Natural killer cell (primary cell): ENCODE measurements at regions not wholly inside any gene's neighbourhood (a gene's known extent, or its start where the extent isn't known, plus 50 kb on each side); places are given as distances from the start of the nearest gene placed in this dataset.

Experiments
- ATAC-seq, 3 donors: fragments of 150-1000 bp in 2 of 3; fragments of 200-7000 bp in 1 of 3; cut with Tn5 transposase; 1 replicate in 1 of 3; 2 replicates in 2 of 3; pipeline ENCODE4 v1.10.0; 2021; ENCODE audit warnings: mild to moderate bottlenecking in 2 of 3, moderate library complexity in 2 of 3
- DNase-seq, 2 donors: peaks; one replicate each; pipeline versions ENCODE4 v3.0.0 to v3.0.0-alpha.2; 2013 to 2021; ENCODE audit warnings: mixed read lengths in 1 of 2
- H3K27ac ChIP-seq: one replicate; pipeline ENCODE4 v1.5.1; 2013; ENCODE audit warnings: mild to moderate bottlenecking, low read length
- H3K27me3 ChIP-seq: one replicate; pipeline ENCODE4 v1.6.1; 2013; ENCODE audit warnings: low read length; ENCODE audit not compliant: control insufficient read depth, insufficient read depth
- H3K36me3 ChIP-seq: one replicate; pipeline ENCODE4 v1.6.1; 2013; ENCODE audit warnings: low read length; ENCODE audit not compliant: control insufficient read depth, insufficient read depth
- H3K4me1 ChIP-seq: one replicate; pipeline ENCODE4 v1.6.1; 2013; ENCODE audit warnings: low read length; ENCODE audit not compliant: control insufficient read depth, insufficient read depth
- H3K4me3 ChIP-seq: one replicate; pipeline ENCODE4 v1.5.1; 2013; ENCODE audit warnings: low read length
- H3K9me3 ChIP-seq: one replicate; pipeline ENCODE4 v1.6.1; 2013; ENCODE audit warnings: low read length; ENCODE audit not compliant: control insufficient read depth, insufficient read depth
- H3K27ac Mint-ChIP-seq, 2 donors: one replicate each; pipeline ENCODE4 v1.8.0; 2022; ENCODE audit warnings: mild to moderate bottlenecking in 2 of 2, mixed read lengths in 2 of 2, moderate library complexity in 1 of 2
- H3K27me3 Mint-ChIP-seq, 2 donors: one replicate each; pipeline ENCODE4 v1.8.0; 2022; ENCODE audit warnings: low read depth in 2 of 2, mixed read lengths in 2 of 2
- H3K36me3 Mint-ChIP-seq: one replicate; pipeline ENCODE4 v1.8.0; 2022; ENCODE audit warnings: mixed read lengths
- H3K4me1 Mint-ChIP-seq, 2 donors: one replicate each; pipeline ENCODE4 v1.8.0; 2022; ENCODE audit warnings: mixed read lengths in 2 of 2
- H3K4me3 Mint-ChIP-seq: one replicate; pipeline ENCODE4 v1.8.0; 2022; ENCODE audit warnings: mild to moderate bottlenecking, moderate library complexity, mixed read lengths
- H3K9me3 Mint-ChIP-seq, 2 donors: one replicate each; pipeline ENCODE4 v1.8.0; 2022; ENCODE audit warnings: mixed read lengths in 2 of 2
- CTCF ChIP-seq: fragments of 200-600 bp; IDR thresholded peaks from one replicate; pipeline ENCODE4 v1.8.0; 2022; ENCODE audit warnings: antibody characterized with exemption
- WGBS: methylation state at CpG from one replicate; pipeline ENCODE4 v1.1.7; 2013; ENCODE audit warnings: missing lambda C conversion rate; ENCODE audit not compliant: insufficient coverage; 5-methylcytosine and 5-hydroxymethylcytosine counted together
- intact Hi-C: fragments of 100-400 bp; cut with micrococcal nuclease; formaldehyde crosslinking; loops from one replicate; pipeline ENCODE4 v1.14.2; 2022

GRCh38 chr16:86064431-86065250 lies 165.7 kb downstream of the IRF8 start:
- WGBS, result 87% methylated on average over 11 of the region's 11 CpGs

GRCh38 chr16:86065711-86066110 lies 166.7 kb downstream of the IRF8 start:
- H3K36me3 ChIP-seq, result no peaks in the 10 kb centered on the region
- no peak overlapping the region for H3K4me3 ChIP-seq
- Mint-ChIP-seq H3K4me3 (no peak overlapping the region), H3K36me3 (no peaks in the 10 kb centered on the region), H3K27me3 (peaks cover 0 to 16% of the 10 kb centered on the region in 2 donors), H3K27ac (no peak overlapping the region), H3K9me3 (no peaks in the 10 kb centered on the region), H3K4me1 (no peaks in the 10 kb centered on the region)
- intact Hi-C loops, result no loop called here
- WGBS, result 72% methylated on average over 6 of the region's 6 CpGs
- DNase-seq, result no peak
- no peaks in the 10 kb centered on the region for H3K9me3 ChIP-seq
- no peaks in the 10 kb centered on the region for H3K4me1 ChIP-seq
- ATAC-seq, result no peak
- H3K27me3 ChIP-seq, result no peaks in the 10 kb centered on the region
- no peak overlapping the region for H3K27ac ChIP-seq
- TF ChIP-seq CTCF, result no peak

More at GRCh38 chr16:86064431-86065250, 165.7 kb downstream of the IRF8 start:
- Mint-ChIP-seq H3K27me3 (peaks cover 0 to 9% of the 10 kb centered on the region in 2 donors), H3K4me3 (no peak overlapping the region), H3K4me1 (no peaks in the 10 kb centered on the region), H3K36me3 (no peaks in the 10 kb centered on the region), H3K9me3 (no peaks in the 10 kb centered on the region), H3K27ac (no peak overlapping the region)
- no peak for ATAC-seq
- Histone ChIP-seq H3K36me3 (no peaks in the 10 kb centered on the region), H3K4me1 (no peaks in the 10 kb centered on the region), H3K4me3 (no peak overlapping the region), H3K9me3 (no peaks in the 10 kb centered on the region), H3K27ac (no peak overlapping the region), H3K27me3 (no peaks in the 10 kb centered on the region)
- DNase-seq, result no peak
- TF ChIP-seq CTCF, result no peak
- intact Hi-C loops, result no loop called here

GRCh38 chr16:86066811-86067210 lies 167.8 kb downstream of the IRF8 start:
- H3K27ac ChIP-seq, result no peak overlapping the region
- no peak for TF ChIP-seq CTCF
- DNase-seq (no peak), ATAC-seq (no peak)
- 87% methylated on average over 16 of the region's 17 CpGs for WGBS
- Mint-ChIP-seq H3K27me3 (peaks cover 0 to 19% of the 10 kb centered on the region in 2 donors), H3K4me3 (no peak overlapping the region), H3K36me3 (no peaks in the 10 kb centered on the region), H3K27ac (no peak overlapping the region), H3K9me3 (no peaks in the 10 kb centered on the region), H3K4me1 (no peaks in the 10 kb centered on the region)
- intact Hi-C loops, result no loop called here
- no peaks in the 10 kb centered on the region for H3K27me3 ChIP-seq
- H3K36me3 ChIP-seq, result no peaks in the 10 kb centered on the region
- no peaks in the 10 kb centered on the region for H3K4me1 ChIP-seq
- H3K9me3 ChIP-seq, result no peaks in the 10 kb centered on the region
- no peak overlapping the region for H3K4me3 ChIP-seq

GRCh38 chr16:86067516-86067915 lies 168.6 kb downstream of the IRF8 start:
- no peak overlapping the region for H3K4me3 Mint-ChIP-seq
- ATAC-seq (no peak), DNase-seq (no peak)
- no peaks in the 10 kb centered on the region for H3K4me1 Mint-ChIP-seq
- no peaks in the 10 kb centered on the region for H3K27me3 ChIP-seq
- no peak overlapping the region for H3K4me3 ChIP-seq
- H3K27ac Mint-ChIP-seq, result no peak overlapping the region
- H3K9me3 ChIP-seq, result no peaks in the 10 kb centered on the region
- no peaks in the 10 kb centered on the region for H3K9me3 Mint-ChIP-seq
- H3K27me3 Mint-ChIP-seq, result peaks cover 0 to 19% of the 10 kb centered on the region in 2 donors
- H3K36me3 Mint-ChIP-seq, result no peaks in the 10 kb centered on the region
- 89% methylated on average over 10 of the region's 10 CpGs for WGBS
- no peaks in the 10 kb centered on the region for H3K36me3 ChIP-seq
- no peak for TF ChIP-seq CTCF
- H3K4me1 ChIP-seq, result no peaks in the 10 kb centered on the region
- intact Hi-C loops, result no loop called here
- H3K27ac ChIP-seq, result no peak overlapping the region
